Activated CD8-positive, alpha-beta memory T cell treated with anti-CD3 and anti-CD28 coated beads for 36 hours (primary cell): ENCODE measurements at regions not wholly inside any gene's neighbourhood (a gene's known extent, or its start where the extent isn't known, plus 50 kb on each side); places are given as distances from the start of the nearest gene placed in this dataset.

Experiments
- CTCF ChIA-PET: fragments of 350-600 bp; sonication (Branson Sonifier 250); formaldehyde crosslinking; loops from one replicate; lab custom pipeline; 2021; ENCODE audit warnings: antibody characterized with exemption; lab: Charles Lee
- POLR2A ChIA-PET: fragments of 350-600 bp; sonication (Branson Sonifier 250); formaldehyde crosslinking; loops from one replicate; lab custom pipeline; 2021; ENCODE audit warnings: antibody characterized with exemption; lab: Charles Lee

DNA sequence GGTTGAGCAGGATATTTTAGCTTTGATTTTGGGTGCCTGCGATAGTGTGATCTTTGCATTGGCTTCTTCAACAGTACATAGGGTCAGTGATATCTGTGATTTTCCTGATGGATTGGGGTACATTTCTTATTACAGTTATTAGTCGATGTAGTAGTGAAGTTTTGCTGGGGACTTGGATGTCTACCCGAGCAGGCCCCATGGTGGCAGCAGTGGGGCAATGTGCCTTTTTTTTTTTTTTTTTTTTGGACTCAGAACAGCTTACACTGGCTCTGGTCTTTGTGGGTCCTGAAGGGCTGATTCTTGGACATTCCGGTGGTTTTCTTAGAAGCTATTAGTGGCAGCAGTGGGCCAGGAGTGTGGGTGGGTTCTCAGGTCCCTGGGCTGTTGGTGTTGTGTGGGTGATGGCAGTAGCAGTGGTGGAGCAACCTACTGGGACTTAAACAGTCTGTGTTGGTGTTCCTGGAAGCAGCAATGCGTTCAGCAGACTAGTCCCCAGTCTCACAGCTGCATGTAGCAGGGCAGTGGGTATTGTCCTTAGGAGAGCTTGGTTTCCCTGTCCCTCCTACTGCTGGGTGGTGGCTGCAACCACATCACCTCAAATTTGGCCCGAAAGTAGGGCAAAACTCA, 53.7 kb upstream of the SLC4A10 start:
- POLR2A ChIA-PET, result interaction anchor here (0.6 kb wide), 1 partner anchor 659 kb away, joined by 5 read pairs; no protein-coding TSS in a partner anchor
- CTCF ChIA-PET, result interaction anchor here (0.7 to 0.8 kb wide), 2 partner anchors 385 to 460 kb away, joined by 3 read pairs; no protein-coding TSS in a partner anchor

DNA sequence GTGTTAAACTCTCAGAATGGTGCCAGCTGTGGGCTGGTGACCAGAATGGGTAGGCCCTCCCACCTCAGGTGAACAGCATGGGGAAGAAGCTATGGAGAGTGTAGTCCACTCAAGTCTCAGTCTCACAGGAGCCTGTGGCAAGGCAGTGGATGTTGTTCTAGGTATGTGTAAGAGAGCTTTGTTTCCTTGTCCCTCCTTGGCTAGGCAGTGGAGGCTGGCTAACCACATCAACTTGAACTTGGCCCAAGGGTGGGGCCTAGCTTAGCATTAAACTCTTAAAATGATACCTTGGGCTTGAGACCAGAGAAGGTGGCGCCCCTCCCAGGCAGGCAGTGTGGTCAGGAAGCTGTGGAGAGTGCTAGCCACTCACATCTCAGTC, 53.2 kb upstream of the SLC4A10 start:
- CTCF ChIA-PET, result interaction anchor here (0.8 kb wide), 1 partner anchor 385 kb away, joined by 3 read pairs; no protein-coding TSS in a partner anchor
- POLR2A ChIA-PET, result interaction anchor here (0.6 kb wide), 1 partner anchor 659 kb away, joined by 5 read pairs; no protein-coding TSS in a partner anchor
